ENCODE measurements at regions not wholly inside any gene's neighbourhood (a gene's known extent, or its start where the extent isn't known, plus 50 kb on each side); places are given as distances from the start of the nearest gene placed in this dataset.
"Not testable (repeated sequence)": the region's sequence is repeated elsewhere in the genome, so short reads cannot be mapped to it uniquely, and the experiment has no call there.

DNA sequence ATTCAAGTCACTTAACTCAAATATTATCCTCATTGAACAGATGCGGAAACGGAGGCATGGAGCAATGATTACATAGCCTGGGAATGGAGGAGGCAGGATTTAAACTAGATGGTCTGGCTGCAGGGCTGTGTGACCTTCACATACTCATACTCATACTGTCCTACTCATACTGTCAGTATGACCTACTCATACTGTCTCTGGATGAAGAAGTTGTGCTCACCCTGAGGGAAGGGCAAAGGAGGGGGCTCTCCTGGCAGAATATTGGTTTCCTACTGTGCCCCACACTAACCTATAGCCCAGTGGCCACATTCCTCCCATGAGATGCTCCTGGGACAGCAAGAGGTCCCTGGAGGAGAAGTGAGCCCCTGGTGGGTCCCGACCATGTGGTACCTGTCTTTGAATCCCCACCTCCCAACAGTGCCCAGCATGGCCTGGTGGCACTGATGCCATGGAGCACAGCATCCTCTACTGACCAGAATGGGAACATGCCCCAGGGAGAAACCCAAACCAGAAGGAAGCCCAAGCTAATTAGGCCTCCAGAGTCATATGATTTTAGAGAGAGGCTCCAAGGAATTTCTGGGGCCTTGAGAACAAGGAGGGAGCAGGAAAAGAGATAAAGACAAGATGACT is 197.3 kb upstream of the SDK2 start:
- peak overlapping the region; percentile 70 for H3K27ac Mint-ChIP-seq
- peaks cover 7% of the 10 kb centered on the region for H3K27me3 Mint-ChIP-seq
- H3K9me3 ChIP-seq (ENCODE audit: control insufficient read depth, low read length, poor library complexity, severe bottlenecking), result no peaks in the 10 kb centered on the region
- peaks cover 8% of the 10 kb centered on the region for H3K4me1 Mint-ChIP-seq
- ATAC-seq, result no peak
- DNase-seq, result no peak
- peaks cover 3% of the 10 kb centered on the region for H3K36me3 Mint-ChIP-seq (ENCODE audit: low read depth)
- H3K4me3 Mint-ChIP-seq, result no peak overlapping the region

DNA sequence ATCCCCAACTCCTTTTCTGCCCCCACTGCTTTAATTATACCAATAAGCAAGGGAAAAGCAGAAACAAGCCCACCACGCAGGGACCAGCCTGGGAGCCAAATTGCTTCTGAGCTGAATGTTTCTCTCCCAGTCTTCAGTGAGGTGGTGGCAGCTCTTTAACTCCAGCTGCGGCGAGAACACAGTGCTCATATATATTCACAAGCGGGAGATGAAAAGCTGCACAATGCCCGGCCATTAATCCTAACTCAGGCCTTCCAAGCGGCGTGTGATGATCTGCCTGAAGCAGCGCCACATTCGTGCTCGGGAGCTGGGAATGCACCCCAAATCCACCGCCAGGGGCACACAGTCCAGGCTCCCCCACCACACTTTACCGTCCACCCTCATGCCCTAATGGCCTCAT is 203.7 kb upstream of the SDK2 start:
- DNase-seq (no peak), ATAC-seq (no peak)
- peaks cover 8% of the 10 kb centered on the region for H3K27me3 Mint-ChIP-seq
- no peaks in the 10 kb centered on the region for H3K9me3 ChIP-seq (ENCODE audit: control insufficient read depth, low read length, poor library complexity, severe bottlenecking)
- no peak overlapping the region for H3K4me3 Mint-ChIP-seq
- H3K36me3 Mint-ChIP-seq (ENCODE audit: low read depth), result peaks cover 3% of the 10 kb centered on the region
- H3K4me1 Mint-ChIP-seq, result peaks cover 7% of the 10 kb centered on the region
- no peak overlapping the region for H3K27ac Mint-ChIP-seq

DNA sequence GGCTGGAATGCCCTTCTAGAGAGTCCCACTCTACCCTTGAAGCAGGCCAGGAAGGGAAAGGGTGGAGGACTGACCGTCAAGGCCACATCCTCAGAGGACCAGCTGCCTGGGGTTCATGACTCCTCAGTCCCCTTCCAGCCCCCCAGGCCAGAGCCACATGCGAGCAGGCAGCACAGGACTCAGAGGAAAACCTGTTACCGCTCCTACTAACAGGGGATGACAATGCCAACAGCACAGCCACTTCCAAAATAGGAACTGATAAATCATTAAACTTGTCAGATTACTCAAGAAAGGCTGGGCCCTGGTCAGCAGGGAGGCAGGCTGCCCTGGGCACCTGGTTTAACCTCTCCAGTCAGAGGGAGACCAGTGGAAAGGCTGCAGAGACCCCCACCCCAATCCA is 206.2 kb upstream of the SDK2 start:
- Mint-ChIP-seq H3K36me3 (ENCODE audit: low read depth) (peaks cover 3% of the 10 kb centered on the region), H3K27me3 (peaks cover 8% of the 10 kb centered on the region), H3K27ac (no peak overlapping the region), H3K4me3 (no peak overlapping the region), H3K4me1 (peaks cover 7% of the 10 kb centered on the region)
- no peak for ATAC-seq
- DNase-seq, result no peak
- no peaks in the 10 kb centered on the region for H3K9me3 ChIP-seq (ENCODE audit: control insufficient read depth, low read length, poor library complexity, severe bottlenecking)

DNA sequence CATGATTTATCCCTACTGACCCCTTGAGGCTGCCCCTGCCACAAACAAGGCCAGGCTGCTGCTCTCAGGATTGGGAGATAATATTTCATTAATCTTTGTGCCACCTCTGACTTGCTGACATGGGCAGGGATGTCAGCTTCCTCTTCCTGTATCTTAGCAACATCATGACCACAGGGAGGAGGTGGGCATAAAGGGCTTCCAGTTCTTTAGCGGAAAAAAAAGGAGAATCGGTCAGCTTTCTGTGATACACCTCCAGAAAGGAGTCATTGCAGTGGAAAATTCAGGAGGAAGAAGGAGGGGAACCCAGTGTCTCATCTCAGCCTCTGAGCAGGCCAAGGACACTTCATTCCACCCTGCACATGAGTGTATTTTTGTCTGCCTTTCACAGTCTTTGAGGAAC is 206.8 kb upstream of the SDK2 start:
- H3K9me3 ChIP-seq (ENCODE audit: control insufficient read depth, low read length, poor library complexity, severe bottlenecking), result no peaks in the 10 kb centered on the region
- Mint-ChIP-seq H3K4me1 (peaks cover 7% of the 10 kb centered on the region), H3K36me3 (ENCODE audit: low read depth) (peaks cover 3% of the 10 kb centered on the region), H3K27ac (peak overlapping the region; percentile 34), H3K27me3 (peaks cover 8% of the 10 kb centered on the region), H3K4me3 (peak overlapping the region; percentile 21)
- no peak for ATAC-seq
- no peak for DNase-seq

DNA sequence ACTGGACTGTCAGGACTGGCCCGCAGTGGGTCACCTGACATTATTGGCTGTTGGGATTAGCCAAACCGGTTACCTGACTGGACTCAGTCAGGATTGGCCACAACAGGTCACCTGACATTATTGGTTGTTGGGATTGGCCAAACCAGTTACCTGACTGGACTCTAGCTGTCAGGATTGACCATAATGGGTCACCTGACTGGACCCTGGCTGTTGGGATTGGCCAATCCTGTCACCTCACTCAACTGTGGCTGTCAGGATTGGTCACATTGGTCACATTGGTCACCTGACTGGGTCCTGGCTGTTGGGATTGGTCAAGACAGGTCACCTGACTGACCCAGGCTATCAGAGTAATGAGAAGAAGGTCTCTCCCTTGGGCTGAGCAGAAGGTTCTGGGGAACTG is 207.7 kb upstream of the SDK2 start:
- Mint-ChIP-seq H3K27me3 (peaks cover 8% of the 10 kb centered on the region), H3K4me3 (no peak overlapping the region), H3K4me1 (peaks cover 7% of the 10 kb centered on the region), H3K36me3 (ENCODE audit: low read depth) (peaks cover 3% of the 10 kb centered on the region), H3K27ac (no peak overlapping the region)
- H3K9me3 ChIP-seq (ENCODE audit: control insufficient read depth, low read length, poor library complexity, severe bottlenecking), result no peaks in the 10 kb centered on the region
- DNase-seq, result no peak
- no peak for ATAC-seq

DNA sequence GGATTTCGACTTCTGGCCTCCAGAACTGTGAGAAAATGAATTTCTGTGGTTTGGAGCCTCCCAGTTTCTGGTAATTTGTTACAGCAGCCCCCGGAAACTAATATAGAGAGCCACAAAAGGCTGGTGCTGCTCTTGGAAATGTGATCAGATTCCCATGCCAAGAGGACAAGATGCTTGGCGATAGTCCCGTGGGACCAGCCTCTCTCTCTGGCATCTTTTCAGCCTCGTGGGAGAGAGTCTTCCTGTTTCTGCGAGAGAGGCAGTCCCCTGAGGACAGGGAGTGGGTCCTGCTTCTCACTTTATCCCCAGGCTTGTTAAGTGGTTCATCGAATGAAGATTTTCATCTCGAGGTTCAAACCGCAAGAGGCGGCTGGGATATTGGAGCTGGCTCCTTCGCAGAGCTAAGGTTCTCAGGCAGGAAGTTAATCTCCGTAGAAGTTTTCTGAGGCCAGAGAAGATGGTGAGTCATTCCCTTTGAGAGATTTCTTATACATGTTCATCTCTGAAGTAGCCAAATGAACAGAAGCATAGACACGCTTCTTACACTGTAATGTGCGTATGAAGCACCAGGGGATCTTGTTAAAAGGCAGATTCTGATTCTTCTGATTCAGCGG is 211.6 kb upstream of the SDK2 start:
- no peaks in the 10 kb centered on the region for H3K9me3 ChIP-seq (ENCODE audit: control insufficient read depth, low read length, poor library complexity, severe bottlenecking)
- Mint-ChIP-seq H3K36me3 (ENCODE audit: low read depth) (peaks cover 2% of the 10 kb centered on the region), H3K4me1 (peaks cover 5% of the 10 kb centered on the region), H3K4me3 (no peak overlapping the region), H3K27me3 (no peaks in the 10 kb centered on the region), H3K27ac (no peak overlapping the region)
- DNase-seq (no peak), ATAC-seq (no peak)

DNA sequence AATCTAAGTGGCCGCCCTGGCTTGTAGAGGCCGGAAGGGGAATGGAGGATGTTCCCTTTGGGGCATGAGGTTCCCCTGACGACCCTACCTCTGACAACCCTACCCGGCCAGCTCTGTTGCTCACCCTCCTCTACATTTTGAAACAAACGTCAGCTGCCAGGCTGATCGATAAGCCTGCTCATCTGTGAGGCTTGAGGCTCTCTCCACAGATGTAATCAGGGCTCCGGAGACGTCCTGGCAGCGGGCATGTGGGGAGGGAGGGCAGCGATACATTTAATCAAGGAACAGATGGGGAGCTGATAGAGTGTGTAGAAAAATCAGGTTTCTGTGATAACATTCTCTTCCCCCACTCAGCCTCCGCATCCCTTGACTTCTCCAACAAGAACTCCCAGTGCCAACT is 212.3 kb upstream of the SDK2 start:
- peaks cover 2% of the 10 kb centered on the region for H3K36me3 Mint-ChIP-seq (ENCODE audit: low read depth)
- no peaks in the 10 kb centered on the region for H3K27me3 Mint-ChIP-seq
- DNase-seq (no peak), ATAC-seq (no peak)
- H3K27ac Mint-ChIP-seq, result no peak overlapping the region
- H3K4me3 Mint-ChIP-seq, result no peak overlapping the region
- H3K9me3 ChIP-seq (ENCODE audit: control insufficient read depth, low read length, poor library complexity, severe bottlenecking), result no peaks in the 10 kb centered on the region
- no peaks in the 10 kb centered on the region for H3K4me1 Mint-ChIP-seq

DNA sequence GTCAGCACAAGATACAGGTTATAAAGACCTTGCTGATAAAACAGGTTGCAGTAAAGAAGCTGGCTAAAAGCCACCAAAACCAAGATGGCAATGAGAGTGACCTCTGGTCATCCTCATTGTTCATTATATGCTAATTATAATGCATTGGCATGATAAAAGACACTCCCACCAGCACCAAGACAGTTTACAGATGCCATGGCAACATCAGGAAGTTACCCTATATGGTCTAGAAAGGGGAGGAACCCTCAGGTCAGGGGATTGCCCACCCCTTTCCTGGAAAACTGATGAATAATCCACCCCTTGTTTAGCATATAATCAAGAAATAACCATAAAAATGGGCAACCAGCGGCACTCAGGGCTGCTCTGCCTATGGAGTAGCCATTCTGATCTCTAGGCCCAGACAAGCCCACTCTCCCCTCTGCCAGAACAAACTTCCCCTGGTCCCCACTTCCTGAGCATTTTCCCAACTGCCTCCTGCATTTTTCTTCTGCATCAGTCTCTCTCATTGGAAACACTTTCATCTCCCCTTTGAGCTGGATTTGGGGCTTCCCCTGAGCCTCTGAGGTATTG is 215.3 kb upstream of the SDK2 start:
- DNase-seq; H3K4me1 Mint-ChIP-seq; H3K27me3 Mint-ChIP-seq; ATAC-seq; H3K36me3 Mint-ChIP-seq (ENCODE audit: low read depth); H3K9me3 ChIP-seq (ENCODE audit: control insufficient read depth, low read length, poor library complexity, severe bottlenecking); H3K27ac Mint-ChIP-seq; H3K4me3 Mint-ChIP-seq: not testable (repeated sequence)

DNA sequence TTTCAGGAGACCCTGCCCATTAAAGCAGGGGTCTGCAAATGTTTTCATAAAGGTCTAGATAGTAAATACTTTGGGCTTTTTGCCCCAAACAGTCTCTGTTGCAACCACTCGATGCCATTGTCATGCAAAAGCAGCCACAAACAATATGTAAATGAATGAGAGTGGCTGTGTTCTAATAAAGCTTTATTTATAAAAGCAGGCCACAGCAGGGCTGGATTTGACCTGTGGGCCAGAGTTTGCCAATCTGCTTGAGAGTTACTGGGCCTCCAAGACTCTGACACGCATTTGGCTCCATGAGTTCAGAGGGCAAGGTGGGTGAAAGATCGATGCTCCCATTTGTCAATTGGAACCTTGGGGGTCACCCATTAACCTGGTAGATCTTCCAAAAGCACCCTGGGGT is 217.3 kb upstream of the SDK2 start:
- Mint-ChIP-seq H3K27ac (no peak overlapping the region), H3K4me1 (no peaks in the 10 kb centered on the region), H3K4me3 (no peak overlapping the region), H3K27me3 (peaks cover 6% of the 10 kb centered on the region), H3K36me3 (ENCODE audit: low read depth) (no peaks in the 10 kb centered on the region)
- no peak for ATAC-seq
- no peaks in the 10 kb centered on the region for H3K9me3 ChIP-seq (ENCODE audit: control insufficient read depth, low read length, poor library complexity, severe bottlenecking)
- DNase-seq, result no peak

DNA sequence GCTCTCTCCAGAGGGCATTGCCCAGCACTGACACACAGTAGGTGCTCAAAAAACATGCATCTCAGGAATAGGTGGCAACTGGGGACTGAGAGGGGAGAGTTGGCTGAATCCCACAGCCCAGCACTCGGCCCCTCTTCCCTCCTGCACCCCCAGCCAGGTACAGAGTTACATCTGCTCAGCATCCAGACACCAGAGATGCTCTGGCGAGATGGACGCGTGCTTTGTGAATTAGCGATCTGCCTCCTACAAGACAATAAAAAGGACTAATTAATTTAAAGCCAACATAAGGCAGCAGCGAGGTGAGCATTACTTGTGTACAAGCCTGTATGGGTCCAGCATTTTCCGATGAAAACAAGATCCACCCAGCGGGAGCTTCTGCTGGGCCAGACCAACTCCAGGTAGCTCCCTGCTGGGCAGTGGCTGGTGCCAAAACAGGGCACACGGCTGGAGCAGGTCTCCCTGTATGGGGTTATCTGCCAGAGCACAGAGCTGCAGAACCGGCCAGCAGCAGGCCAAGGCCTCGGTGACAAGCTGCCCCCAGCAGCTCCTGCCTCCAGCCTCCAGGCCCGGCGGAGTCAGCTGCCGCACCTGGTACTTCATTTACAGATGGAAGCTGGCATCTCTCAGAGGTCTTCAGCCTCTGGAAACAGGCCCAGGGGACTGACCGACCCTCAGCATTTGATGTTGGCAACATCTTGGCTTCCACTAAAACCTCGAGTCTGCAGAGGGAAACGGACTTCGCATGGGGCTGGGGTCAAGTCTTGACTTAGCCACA is 219.7 kb upstream of the SDK2 start:
- H3K36me3 Mint-ChIP-seq (ENCODE audit: low read depth), result no peaks in the 10 kb centered on the region
- no peak overlapping the region for H3K27ac Mint-ChIP-seq
- H3K4me1 Mint-ChIP-seq, result no peaks in the 10 kb centered on the region
- no peak for ATAC-seq
- H3K4me3 Mint-ChIP-seq, result no peak overlapping the region
- peaks cover 6% of the 10 kb centered on the region for H3K27me3 Mint-ChIP-seq
- H3K9me3 ChIP-seq (ENCODE audit: control insufficient read depth, low read length, poor library complexity, severe bottlenecking), result no peaks in the 10 kb centered on the region
- no peak for DNase-seq

DNA sequence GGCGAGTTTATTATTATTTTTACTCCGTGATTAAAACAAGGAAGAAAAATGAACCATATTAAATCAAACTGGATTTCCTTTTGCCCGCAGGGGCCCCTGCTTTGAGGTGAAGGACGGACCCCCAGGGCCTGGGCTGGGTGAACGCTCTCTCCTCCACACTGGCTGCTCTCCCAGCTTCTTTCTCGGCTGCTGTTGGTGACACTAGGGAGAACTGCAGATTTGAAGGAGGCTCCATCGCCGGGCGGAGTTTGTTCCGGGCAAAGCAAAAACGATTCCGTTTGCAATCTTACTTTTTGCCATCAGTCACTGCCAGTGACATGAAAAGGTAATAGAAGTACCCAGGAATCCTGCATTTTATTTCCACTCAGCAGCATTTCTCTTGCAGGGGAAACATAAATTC is 221.6 kb upstream of the SDK2 start:
- peaks cover 6% of the 10 kb centered on the region for H3K27me3 Mint-ChIP-seq
- H3K36me3 Mint-ChIP-seq (ENCODE audit: low read depth), result no peaks in the 10 kb centered on the region
- DNase-seq (no peak), ATAC-seq (no peak)
- peaks cover 3% of the 10 kb centered on the region for H3K4me1 Mint-ChIP-seq
- H3K4me3 Mint-ChIP-seq, result no peak overlapping the region
- no peak overlapping the region for H3K27ac Mint-ChIP-seq
- H3K9me3 ChIP-seq (ENCODE audit: control insufficient read depth, low read length, poor library complexity, severe bottlenecking), result no peaks in the 10 kb centered on the region

DNA sequence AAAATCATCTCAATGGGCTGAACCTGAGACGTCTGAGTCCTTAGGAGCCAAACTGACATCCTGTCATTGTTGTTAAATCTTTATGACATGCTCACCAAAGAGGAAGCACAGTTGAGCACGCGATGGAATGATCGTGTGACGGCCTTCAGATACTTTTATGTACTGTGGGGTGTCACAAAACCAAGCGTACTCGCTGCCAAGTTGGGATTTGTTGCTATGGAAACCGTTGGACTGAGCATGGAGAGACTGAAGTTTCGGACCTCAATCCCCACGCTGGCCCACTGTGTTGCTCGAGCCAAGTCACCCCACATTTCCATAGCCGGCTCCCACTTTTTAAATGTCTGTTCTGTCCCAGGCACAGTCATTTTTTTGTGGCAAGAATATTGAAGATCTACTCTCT is 222.8 kb upstream of the SDK2 start:
- H3K27me3 Mint-ChIP-seq, result peaks cover 14% of the 10 kb centered on the region
- no peak for ATAC-seq
- H3K36me3 Mint-ChIP-seq (ENCODE audit: low read depth), result no peaks in the 10 kb centered on the region
- H3K4me3 Mint-ChIP-seq, result no peak overlapping the region
- no peak overlapping the region for H3K27ac Mint-ChIP-seq
- peaks cover 5% of the 10 kb centered on the region for H3K4me1 Mint-ChIP-seq
- H3K9me3 ChIP-seq (ENCODE audit: control insufficient read depth, low read length, poor library complexity, severe bottlenecking), result no peaks in the 10 kb centered on the region
- DNase-seq, result no peak

DNA sequence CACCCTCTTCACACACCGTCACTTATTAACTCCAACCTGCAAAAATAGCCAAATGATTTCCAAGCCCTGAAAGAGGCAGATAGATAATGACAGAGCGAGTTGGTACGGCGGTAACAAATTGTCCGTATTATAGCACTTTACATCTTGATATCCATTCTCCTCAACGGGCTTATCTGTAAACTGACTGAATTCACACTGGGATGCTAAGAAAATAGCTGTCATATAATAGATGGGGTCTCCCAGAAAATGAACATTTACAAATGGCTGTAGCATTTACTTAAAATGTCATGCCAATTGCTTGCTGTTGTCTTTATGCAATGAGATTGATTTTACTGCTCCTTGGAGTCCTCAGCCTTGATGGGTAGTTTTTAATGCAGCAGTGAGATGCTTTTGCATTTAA is 225.8 kb upstream of the SDK2 start:
- Mint-ChIP-seq H3K27ac (no peak overlapping the region), H3K4me1 (peaks cover 8% of the 10 kb centered on the region), H3K36me3 (ENCODE audit: low read depth) (peaks cover 2% of the 10 kb centered on the region), H3K4me3 (no peak overlapping the region), H3K27me3 (peaks cover 21% of the 10 kb centered on the region)
- ATAC-seq (no peak), DNase-seq (no peak)
- no peaks in the 10 kb centered on the region for H3K9me3 ChIP-seq (ENCODE audit: control insufficient read depth, low read length, poor library complexity, severe bottlenecking)
